ENCODE measurements at regions not wholly inside any gene's neighbourhood (a gene's known extent, or its start where the extent isn't known, plus 50 kb on each side); places are given as distances from the start of the nearest gene placed in this dataset.

GRCh38 chr14:76613616-76614015 is 147.7 kb upstream of the VASH1 start:
- no peak for TF ChIP-seq CTCF (tag by site-specific recombination; IDR thresholded peaks at IDR 0.05)
- no peak for TF ChIP-seq ZNF596 (tag by site-specific recombination; IDR thresholded peaks at IDR 0.05)
- no peak for TF ChIP-seq REST (tag by site-specific recombination; IDR thresholded peaks at IDR 0.05)
- TF ChIP-seq YY1 (tag by site-specific recombination; IDR thresholded peaks at IDR 0.05), result no peak
- TF ChIP-seq ZNF341 (tag by site-specific recombination; IDR thresholded peaks at IDR 0.05; ENCODE audit: low read depth), result no peak
- no peak for TF ChIP-seq ZSCAN16 (tag by site-specific recombination; IDR thresholded peaks at IDR 0.05)
- no peak for TF ChIP-seq GLI4 (tag by site-specific recombination; IDR thresholded peaks at IDR 0.05)
- no peak for TF ChIP-seq ZNF362 (tag by site-specific recombination; IDR thresholded peaks at IDR 0.05)
- no peak for TF ChIP-seq ZNF18 (tag by site-specific recombination; IDR thresholded peaks at IDR 0.05)
- TF ChIP-seq BCL11A (tag by site-specific recombination; IDR thresholded peaks at IDR 0.05; ENCODE audit: low read depth), result no peak
